Chondrocyte (in vitro differentiated cells): ENCODE measurements at regions not wholly inside any gene's neighbourhood (a gene's known extent, or its start where the extent isn't known, plus 50 kb on each side); places are given as distances from the start of the nearest gene placed in this dataset.

ENCODE experiments used
- DNase-seq: peaks from one replicate; pipeline ENCODE4 v3.0.0; 2021; ENCODE audit warnings: mixed read lengths, low spot score
- H3K27ac Mint-ChIP-seq: one replicate; pipeline ENCODE4 v1.8.0; 2021; ENCODE audit warnings: mild to moderate bottlenecking, moderate library complexity, mixed read lengths; ENCODE audit not compliant: unreplicated experiment
- H3K27me3 Mint-ChIP-seq: 2 replicates; pipeline ENCODE4 v1.8.0; 2021; ENCODE audit warnings: low read depth, mixed read lengths
- H3K36me3 Mint-ChIP-seq: 2 replicates; pipeline ENCODE4 v1.8.0; 2021; ENCODE audit warnings: low read depth, mixed read lengths
- H3K4me1 Mint-ChIP-seq: 2 replicates; pipeline ENCODE4 v1.8.0; 2021; ENCODE audit warnings: low read depth, mild to moderate bottlenecking, mixed read lengths
- H3K4me3 Mint-ChIP-seq: one replicate; pipeline ENCODE4 v1.8.0; 2021; ENCODE audit warnings: mild to moderate bottlenecking, moderate library complexity, mixed read lengths; ENCODE audit not compliant: unreplicated experiment
- H3K9me3 Mint-ChIP-seq: 2 replicates; pipeline ENCODE4 v1.8.0; 2021; ENCODE audit warnings: low read depth, mixed read lengths
- TF ChIP-seq, protein P1 (sequence below): fragments of 200-600 bp; sonication (generic); IDR thresholded peaks from 2 replicates; pipeline ENCODE4 v1.5.0; 2021; ENCODE audit warnings: antibody characterized with exemption, mild to moderate bottlenecking, moderate library complexity

DNA sequence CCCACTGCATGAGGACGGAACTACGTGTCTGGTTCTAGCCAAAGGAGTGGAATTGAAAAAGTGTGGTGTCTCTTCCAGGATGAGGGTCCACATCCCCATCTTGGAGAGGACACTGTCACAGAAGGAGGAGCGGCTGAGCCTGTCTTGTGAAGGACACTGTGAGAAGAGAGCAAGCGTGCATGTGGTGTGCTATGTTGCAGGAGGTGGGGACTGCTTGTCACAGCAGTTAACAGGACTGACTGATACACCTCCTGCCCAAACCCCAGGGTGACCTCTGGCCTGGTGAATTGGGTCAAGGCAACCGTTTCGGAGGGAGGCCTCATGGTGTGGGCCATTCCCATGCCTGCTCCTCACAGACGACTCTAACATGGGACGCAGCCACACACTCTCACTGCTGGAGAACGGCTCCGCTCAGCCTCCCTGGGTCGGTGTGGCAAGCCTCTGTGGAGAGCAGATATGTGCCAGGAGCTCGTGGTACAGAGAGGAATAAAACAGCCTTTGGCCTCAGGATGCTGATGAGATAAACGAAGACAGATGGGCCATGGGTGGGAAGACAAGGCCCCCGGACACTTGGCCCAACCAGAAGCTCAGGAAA, 56.4 kb upstream of the RBFOX3 start:
- no peak for DNase-seq
- Mint-ChIP-seq H3K36me3 (no peaks in the 10 kb centered on the region), H3K9me3 (peaks cover 4% of the 10 kb centered on the region), H3K4me3 (no peak overlapping the region), H3K4me1 (no peaks in the 10 kb centered on the region), H3K27ac (no peak overlapping the region), H3K27me3 (peaks cover 78% of the 10 kb centered on the region)
- TF ChIP-seq, protein P1, sequence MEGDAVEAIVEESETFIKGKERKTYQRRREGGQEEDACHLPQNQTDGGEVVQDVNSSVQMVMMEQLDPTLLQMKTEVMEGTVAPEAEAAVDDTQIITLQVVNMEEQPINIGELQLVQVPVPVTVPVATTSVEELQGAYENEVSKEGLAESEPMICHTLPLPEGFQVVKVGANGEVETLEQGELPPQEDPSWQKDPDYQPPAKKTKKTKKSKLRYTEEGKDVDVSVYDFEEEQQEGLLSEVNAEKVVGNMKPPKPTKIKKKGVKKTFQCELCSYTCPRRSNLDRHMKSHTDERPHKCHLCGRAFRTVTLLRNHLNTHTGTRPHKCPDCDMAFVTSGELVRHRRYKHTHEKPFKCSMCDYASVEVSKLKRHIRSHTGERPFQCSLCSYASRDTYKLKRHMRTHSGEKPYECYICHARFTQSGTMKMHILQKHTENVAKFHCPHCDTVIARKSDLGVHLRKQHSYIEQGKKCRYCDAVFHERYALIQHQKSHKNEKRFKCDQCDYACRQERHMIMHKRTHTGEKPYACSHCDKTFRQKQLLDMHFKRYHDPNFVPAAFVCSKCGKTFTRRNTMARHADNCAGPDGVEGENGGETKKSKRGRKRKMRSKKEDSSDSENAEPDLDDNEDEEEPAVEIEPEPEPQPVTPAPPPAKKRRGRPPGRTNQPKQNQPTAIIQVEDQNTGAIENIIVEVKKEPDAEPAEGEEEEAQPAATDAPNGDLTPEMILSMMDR: no peak

DNA sequence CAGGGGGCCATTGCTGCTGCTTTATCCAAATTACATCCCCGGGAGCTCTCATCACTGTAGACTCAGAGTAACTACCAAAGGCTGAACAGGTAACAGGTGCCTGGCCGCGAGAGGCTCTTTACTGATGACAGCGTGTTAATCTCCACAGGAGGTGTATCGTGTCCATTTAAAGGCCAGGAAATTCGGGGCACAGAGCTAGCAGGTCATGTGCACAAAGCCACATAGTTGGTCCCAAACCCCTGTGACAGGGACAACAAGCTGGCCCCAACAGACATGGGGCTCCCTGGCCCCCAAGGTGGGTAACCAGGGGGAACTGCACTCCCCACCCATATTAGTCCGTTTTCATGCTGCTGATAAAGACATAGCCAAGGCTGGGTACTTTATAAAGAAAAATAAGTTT, 55.3 kb upstream of the RBFOX3 start:
- DNase-seq: peak; percentile 42
- TF ChIP-seq, protein P1: no peak
- Mint-ChIP-seq H3K27ac (no peak overlapping the region), H3K27me3 (peaks cover 76% of the 10 kb centered on the region), H3K4me1 (no peaks in the 10 kb centered on the region), H3K36me3 (no peaks in the 10 kb centered on the region), H3K9me3 (peaks cover 11% of the 10 kb centered on the region), H3K4me3 (no peak overlapping the region)

DNA sequence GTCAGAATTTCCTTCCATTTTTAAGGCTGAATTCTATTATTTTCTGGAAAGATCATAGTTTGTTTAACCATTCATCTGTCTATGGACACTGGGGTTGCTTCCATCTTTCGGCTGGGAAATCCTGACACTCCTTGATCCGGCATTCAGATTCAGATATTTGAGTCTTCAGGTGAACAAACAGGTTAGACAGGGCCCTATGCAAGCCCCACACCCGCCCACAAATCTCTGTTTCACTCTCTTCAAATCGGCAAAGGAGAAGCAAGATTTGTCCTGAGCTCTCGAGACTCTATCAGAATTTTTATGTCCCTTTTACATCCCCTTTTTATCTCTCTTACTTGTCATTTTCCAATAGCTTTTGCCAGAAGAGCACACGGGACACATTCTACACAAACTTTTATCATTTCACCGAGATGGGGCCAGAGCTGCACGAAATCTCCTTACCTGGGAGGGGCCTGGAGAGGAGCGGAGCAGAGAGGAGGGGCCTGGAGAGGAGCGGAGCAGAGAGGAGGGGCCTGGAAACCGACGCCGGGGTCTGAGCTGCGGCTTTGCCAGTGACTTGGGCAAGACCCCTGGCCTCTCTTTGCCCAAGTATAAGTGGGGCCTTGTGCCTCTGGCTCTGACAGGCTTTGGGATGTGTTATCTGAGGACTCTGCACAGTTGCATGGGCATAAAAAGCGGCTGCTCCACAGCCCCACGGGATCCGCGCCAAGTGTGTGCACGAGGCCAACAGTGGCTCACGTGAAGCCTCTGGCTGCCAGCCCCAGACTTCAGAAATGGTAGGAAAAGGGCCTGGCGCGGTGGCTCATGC, 54.3 kb upstream of the RBFOX3 start:
- Mint-ChIP-seq H3K4me3 (no peak overlapping the region), H3K27me3 (peaks cover 73% of the 10 kb centered on the region), H3K36me3 (no peaks in the 10 kb centered on the region), H3K4me1 (no peaks in the 10 kb centered on the region), H3K9me3 (peaks cover 11% of the 10 kb centered on the region), H3K27ac (no peak overlapping the region)
- DNase-seq: peak; percentile 41
- TF ChIP-seq, protein P1: no peak

DNA sequence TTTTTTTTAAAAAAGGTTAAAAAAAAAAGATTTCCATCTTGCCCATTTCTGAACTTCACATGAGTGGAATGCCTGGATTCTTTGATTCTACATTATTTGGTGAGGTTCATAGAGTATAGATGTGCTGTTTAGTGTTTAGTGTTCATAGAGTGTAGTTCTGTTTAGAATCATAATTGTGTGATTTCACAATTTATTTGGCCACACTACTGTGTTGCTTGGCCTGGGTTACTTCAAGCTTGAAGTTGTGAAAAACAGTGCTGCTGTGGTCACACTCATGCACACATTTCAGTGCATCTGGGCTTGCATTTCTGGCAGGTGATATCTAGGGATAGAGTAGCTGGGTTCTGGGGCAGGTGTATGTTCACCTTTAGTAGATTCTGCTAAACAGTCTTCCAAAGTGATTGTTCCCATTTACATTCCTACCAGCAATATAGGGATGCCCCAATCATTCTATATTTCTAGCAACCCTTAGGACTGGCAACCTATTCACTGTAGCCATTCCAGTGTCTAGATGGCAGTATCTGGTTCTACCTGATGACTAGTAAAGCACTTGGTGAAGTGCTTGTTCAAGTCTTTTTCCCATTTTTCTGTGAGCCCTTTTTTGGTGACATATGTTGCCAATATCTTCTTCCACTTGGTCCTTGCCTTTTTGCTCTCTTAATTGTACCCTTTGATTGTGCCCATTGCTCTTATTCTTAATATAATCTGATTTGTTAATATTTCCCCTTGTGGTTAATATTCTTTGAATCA, 50.6 kb upstream of the RBFOX3 start:
- TF ChIP-seq, protein P1: no peak
- H3K4me1 Mint-ChIP-seq: no peaks in the 10 kb centered on the region
- no peak overlapping the region for H3K4me3 Mint-ChIP-seq
- H3K36me3 Mint-ChIP-seq: no peaks in the 10 kb centered on the region
- no peak for DNase-seq
- peaks cover 11% of the 10 kb centered on the region for H3K9me3 Mint-ChIP-seq
- peaks cover 68% of the 10 kb centered on the region for H3K27me3 Mint-ChIP-seq
- H3K27ac Mint-ChIP-seq: no peak overlapping the region
